Smooth muscle cell (in vitro differentiated cells): ENCODE measurements at regions not wholly inside any gene's neighbourhood (a gene's known extent, or its start where the extent isn't known, plus 50 kb on each side); places are given as distances from the start of the nearest gene placed in this dataset.
"Not testable (repeated sequence)": the region's sequence is repeated elsewhere in the genome, so short reads cannot be mapped to it uniquely, and the experiment has no call there.

Experiments
- DNase-seq: peaks from one replicate; lab custom pipeline; 2025; ENCODE audit not compliant: unreplicated experiment; lab: John Stamatoyannopoulos, UW
- H2AFZ ChIP-seq: fragments of 200-600 bp; sonication (generic); 2 replicates; pipeline ENCODE4 v1.6.0; 2016; ENCODE audit warnings: antibody characterized with exemption, low read depth, mild to moderate bottlenecking
- H3F3A ChIP-seq: fragments of 200-600 bp; sonication (generic); 2 replicates; pipeline ENCODE4 v1.6.0; 2017; ENCODE audit warnings: antibody characterized with exemption, low read depth
- H3K27ac ChIP-seq: fragments of 200-600 bp; sonication (generic); 2 replicates; pipeline ENCODE4 v1.5.1; 2016; ENCODE audit warnings: low read depth, mild to moderate bottlenecking
- H3K27me3 ChIP-seq: fragments of 200-600 bp; sonication (generic); 2 replicates; pipeline ENCODE4 v1.6.1; 2016; ENCODE audit warnings: low read depth, mild to moderate bottlenecking
- H3K36me3 ChIP-seq: fragments of 200-600 bp; sonication (generic); 2 replicates; pipeline ENCODE4 v1.5.1; 2016; ENCODE audit warnings: low read depth
- H3K4me1 ChIP-seq: fragments of 200-600 bp; sonication (generic); 2 replicates; pipeline ENCODE4 v1.5.1; 2016; ENCODE audit warnings: low read depth
- H3K4me2 ChIP-seq: fragments of 200-600 bp; sonication (generic); 2 replicates; pipeline ENCODE4 v1.6.0; 2016; ENCODE audit warnings: mild to moderate bottlenecking
- H3K4me3 ChIP-seq: fragments of 200-600 bp; sonication (generic); 2 replicates; pipeline ENCODE4 v1.5.1; 2016; ENCODE audit warnings: mild to moderate bottlenecking
- H3K79me2 ChIP-seq: fragments of 200-600 bp; sonication (generic); 2 replicates; pipeline ENCODE4 v1.6.0; 2016; ENCODE audit warnings: low read depth, mild to moderate bottlenecking
- H3K9ac ChIP-seq: fragments of 200-600 bp; sonication (generic); 2 replicates; pipeline ENCODE4 v1.6.0; 2016; ENCODE audit warnings: low read depth
- H3K9me3 ChIP-seq: fragments of 200-600 bp; sonication (generic); replicated peaks from 2 replicates; pipeline ENCODE4 v1.5.1; 2016; ENCODE audit warnings: low read depth
- H4K20me1 ChIP-seq: fragments of 200-600 bp; sonication (generic); 2 replicates; pipeline ENCODE4 v1.6.0; 2016; ENCODE audit warnings: low read depth
- CTCF ChIP-seq: fragments of 200-600 bp; sonication (generic); IDR thresholded peaks from 2 replicates; pipeline ENCODE4 v1.5.1; 2017; ENCODE audit warnings: borderline replicate concordance, mild to moderate bottlenecking, antibody characterized with exemption; ENCODE audit not compliant: insufficient read depth, poor library complexity, severe bottlenecking
- WGBS: methylation state at CpG from one replicate; pipeline ENCODE4 v1.1.7; 2016; ENCODE audit warnings: low lambda C conversion rate; 5-methylcytosine and 5-hydroxymethylcytosine counted together

- H3K9me3 ChIP-seq = no peaks in the 10 kb centered on the region
- H3F3A ChIP-seq = no peaks in the 10 kb centered on the region
- no peak for DNase-seq
- H3K27me3 ChIP-seq = no peaks in the 10 kb centered on the region
- H2AFZ ChIP-seq = peak overlapping the region; percentile 32
- no peak overlapping the region for H3K27ac ChIP-seq
- no peaks in the 10 kb centered on the region for H4K20me1 ChIP-seq
- H3K36me3 ChIP-seq = no peaks in the 10 kb centered on the region
- H3K4me2 ChIP-seq = no peak overlapping the region
- TF ChIP-seq CTCF = no peak
- H3K4me1 ChIP-seq = no peaks in the 10 kb centered on the region
- no peaks in the 10 kb centered on the region for H3K79me2 ChIP-seq
- WGBS = 80% methylated on average over 6 of the region's 6 CpGs
- no peak overlapping the region for H3K9ac ChIP-seq
- no peak overlapping the region for H3K4me3 ChIP-seq
These were observed 751.2 kb upstream of the NRXN1 start for GRCh38 chr2:51782921-51783765.

DNA sequence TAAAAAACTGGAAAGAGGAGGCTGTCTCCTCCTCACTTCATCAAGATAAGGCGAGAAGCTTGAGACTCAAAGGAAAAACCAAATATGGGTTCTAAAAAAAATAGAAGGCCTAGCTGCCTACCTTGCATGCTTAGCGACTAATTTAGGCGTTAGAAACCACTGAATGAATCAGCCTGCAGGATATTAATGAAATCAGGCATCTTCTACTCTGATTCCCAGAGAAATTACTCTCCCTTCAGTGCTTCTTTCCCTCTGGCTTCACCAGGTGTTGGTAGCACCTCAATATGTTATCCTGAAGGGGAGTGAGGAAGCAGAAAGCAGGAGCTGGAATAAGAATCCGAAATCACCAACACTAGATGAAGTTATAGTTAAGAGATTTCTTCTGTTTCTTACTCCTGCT, 749.8 kb upstream of the NRXN1 start:
- peak overlapping the region; percentile 8 for H2AFZ ChIP-seq
- no peaks in the 10 kb centered on the region for H3K27me3 ChIP-seq
- no peaks in the 10 kb centered on the region for H3K79me2 ChIP-seq
- no peaks in the 10 kb centered on the region for H3F3A ChIP-seq
- WGBS = 87% methylated on average over 4 of the region's 4 CpGs
- H4K20me1 ChIP-seq = no peaks in the 10 kb centered on the region
- no peak for TF ChIP-seq CTCF
- H3K4me3 ChIP-seq = no peak overlapping the region
- H3K9me3 ChIP-seq = no peaks in the 10 kb centered on the region
- H3K27ac ChIP-seq = no peak overlapping the region
- no peak overlapping the region for H3K9ac ChIP-seq
- no peaks in the 10 kb centered on the region for H3K4me1 ChIP-seq
- no peak for DNase-seq
- no peaks in the 10 kb centered on the region for H3K36me3 ChIP-seq
- H3K4me2 ChIP-seq = no peak overlapping the region

- H3K9ac ChIP-seq = no peak overlapping the region
- H3K79me2 ChIP-seq = no peaks in the 10 kb centered on the region
- H3K4me1 ChIP-seq = no peaks in the 10 kb centered on the region
- no peak for TF ChIP-seq CTCF
- H3K36me3 ChIP-seq = no peaks in the 10 kb centered on the region
- H2AFZ ChIP-seq = no peak overlapping the region
- no peak overlapping the region for H3K4me3 ChIP-seq
- no peak for DNase-seq
- H3K4me2 ChIP-seq = no peak overlapping the region
- no peak overlapping the region for H3K27ac ChIP-seq
- no peaks in the 10 kb centered on the region for H3K9me3 ChIP-seq
- no peaks in the 10 kb centered on the region for H3K27me3 ChIP-seq
- no peaks in the 10 kb centered on the region for H4K20me1 ChIP-seq
- 97% methylated on average over 26 of the region's 26 CpGs for WGBS
- no peaks in the 10 kb centered on the region for H3F3A ChIP-seq
These were observed 748.4 kb upstream of the NRXN1 start for GRCh38 chr2:51780353-51780752.

DNA sequence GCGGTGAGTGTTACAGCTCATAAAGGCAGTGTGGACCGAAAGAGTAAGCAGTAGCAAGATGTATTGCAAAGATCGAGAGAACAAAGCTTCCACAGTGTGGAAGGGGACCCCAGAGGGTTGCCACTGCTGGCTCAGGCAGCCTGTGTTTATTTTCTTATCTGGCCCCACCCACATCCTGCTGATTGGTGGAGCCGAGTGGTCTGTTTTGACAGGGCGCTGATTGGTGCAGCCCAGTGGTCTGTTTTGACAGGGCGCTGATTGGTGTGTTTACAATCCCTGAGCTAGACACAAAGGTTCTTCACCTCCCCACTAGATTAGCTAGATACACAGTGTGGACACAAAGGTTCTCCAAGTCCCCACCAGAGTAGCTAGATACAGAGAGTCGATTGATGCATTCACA, 747.8 kb upstream of the NRXN1 start:
- H2AFZ ChIP-seq, H3K9ac ChIP-seq, H3K27ac ChIP-seq, H3K9me3 ChIP-seq, H3K4me3 ChIP-seq, H3K27me3 ChIP-seq, DNase-seq, H3K36me3 ChIP-seq, H3K4me1 ChIP-seq, H3K79me2 ChIP-seq, H3K4me2 ChIP-seq, H3F3A ChIP-seq, H4K20me1 ChIP-seq: not testable (repeated sequence)
- WGBS = 95% methylated on average over 7 of the region's 7 CpGs
